ENCODE measurements at regions not wholly inside any gene's neighbourhood (a gene's known extent, or its start where the extent isn't known, plus 50 kb on each side); places are given as distances from the start of the nearest gene placed in this dataset.

GRCh38 chr4:174173360-174173759 is 110.1 kb downstream of the FBXO8 start:
- WGBS: 14% methylated on average over 1 of the region's 1 CpG
- H3K27me3 ChIP-seq (ENCODE audit: control insufficient read depth in 1 of 2, insufficient read depth in 1 of 2, low read length in 2 of 2): no peaks in the 10 kb centered on the region
- no peak overlapping the region for H2BK120ac ChIP-seq (ENCODE audit: low read depth, low read length)
- no peaks in the 10 kb centered on the region for H3K79me1 ChIP-seq (replicated peaks; ENCODE audit: low read length, poor library complexity, severe bottlenecking)
- H3K4me1 ChIP-seq (ENCODE audit: control insufficient read depth, insufficient read depth, low read depth, low read length): no peaks in the 10 kb centered on the region
- no peak overlapping the region for H2BK15ac ChIP-seq (ENCODE audit: low read depth, poor library complexity, severe bottlenecking)
- H3K23ac ChIP-seq (ENCODE audit: low read length in 2 of 2): no peak overlapping the region
- H2BK12ac ChIP-seq (ENCODE audit: low read length in 2 of 2): no peak overlapping the region
- H3K4me2 ChIP-seq (ENCODE audit: low read length, poor library complexity, severe bottlenecking): no peak overlapping the region
- H2AK5ac ChIP-seq (ENCODE audit: low read length, severe bottlenecking): no peak overlapping the region
- H4K8ac ChIP-seq (ENCODE audit: low read length): no peak overlapping the region
- H3K4ac ChIP-seq (ENCODE audit: low read depth in 1 of 2, low read length in 2 of 2): no peak overlapping the region
- no peak overlapping the region for H3K9ac ChIP-seq (ENCODE audit: low read length)
- H3K27ac ChIP-seq (ENCODE audit: low read length, poor library complexity, severe bottlenecking): no peak overlapping the region
- no peak overlapping the region for H3K4me3 ChIP-seq (ENCODE audit: insufficient read depth in 1 of 2, low read depth in 1 of 2, low read length in 2 of 2)
- no peak overlapping the region for H3K18ac ChIP-seq (ENCODE audit: low read depth in 1 of 2, low read length in 2 of 2)
- no peaks in the 10 kb centered on the region for H3K9me3 ChIP-seq (ENCODE audit: control insufficient read depth, low read length)
- no peak overlapping the region for H2AFZ ChIP-seq (ENCODE audit: low read depth, low read length)
- no peaks in the 10 kb centered on the region for H3K36me3 ChIP-seq (ENCODE audit: control insufficient read depth in 1 of 2, insufficient read depth in 2 of 2, low read depth in 1 of 2, low read length in 2 of 2)
- DNase-seq: peak; percentile 79
- H4K91ac ChIP-seq (ENCODE audit: low read length): no peak overlapping the region
- no peak overlapping the region for H2BK5ac ChIP-seq (ENCODE audit: low read depth, low read length, poor library complexity, severe bottlenecking)
- no peak overlapping the region for H3K14ac ChIP-seq (ENCODE audit: low read length in 2 of 2)

- Histone ChIP-seq H3K36me3 (ENCODE audit: control insufficient read depth in 1 of 2, insufficient read depth in 2 of 2, low read depth in 1 of 2, low read length in 2 of 2) (no peaks in the 10 kb centered on the region), H2AK5ac (ENCODE audit: low read length, severe bottlenecking) (no peak overlapping the region), H3K4me3 (ENCODE audit: insufficient read depth in 1 of 2, low read depth in 1 of 2, low read length in 2 of 2) (no peak overlapping the region), H3K27ac (ENCODE audit: low read length, poor library complexity, severe bottlenecking) (no peak overlapping the region), H3K18ac (ENCODE audit: low read depth in 1 of 2, low read length in 2 of 2) (no peak overlapping the region), H2BK120ac (ENCODE audit: low read depth, low read length) (no peak overlapping the region), H3K9me3 (ENCODE audit: control insufficient read depth, low read length) (no peaks in the 10 kb centered on the region), H3K9ac (ENCODE audit: low read length) (no peak overlapping the region), H3K27me3 (ENCODE audit: control insufficient read depth in 1 of 2, insufficient read depth in 1 of 2, low read length in 2 of 2) (no peaks in the 10 kb centered on the region), H3K4me2 (ENCODE audit: low read length, poor library complexity, severe bottlenecking) (no peak overlapping the region), H2AFZ (ENCODE audit: low read depth, low read length) (no peak overlapping the region), H4K8ac (ENCODE audit: low read length) (no peak overlapping the region), H3K4me1 (ENCODE audit: control insufficient read depth, insufficient read depth, low read depth, low read length) (no peaks in the 10 kb centered on the region), H3K23ac (ENCODE audit: low read length in 2 of 2) (no peak overlapping the region), H2BK15ac (ENCODE audit: low read depth, poor library complexity, severe bottlenecking) (no peak overlapping the region), H3K79me1 (replicated peaks; ENCODE audit: low read length, poor library complexity, severe bottlenecking) (no peaks in the 10 kb centered on the region), H4K91ac (ENCODE audit: low read length) (no peak overlapping the region), H3K4ac (ENCODE audit: low read depth in 1 of 2, low read length in 2 of 2) (no peak overlapping the region), H2BK5ac (ENCODE audit: low read depth, low read length, poor library complexity, severe bottlenecking) (no peak overlapping the region), H2BK12ac (ENCODE audit: low read length in 2 of 2) (no peak overlapping the region), H3K14ac (ENCODE audit: low read length in 2 of 2) (no peak overlapping the region)
- 77% methylated on average over 2 of the region's 3 CpGs for whole genome bisulfite sequencing
- DNase-seq: no peak
Measured at GRCh38 chr4:174172274-174172673, 111.2 kb downstream of the FBXO8 start.

GRCh38 chr4:174170906-174171305 is 112.6 kb downstream of the FBXO8 start:
- no peaks in the 10 kb centered on the region for H3K9me3 ChIP-seq (ENCODE audit: control insufficient read depth, low read length)
- no peak overlapping the region for H4K8ac ChIP-seq (ENCODE audit: low read length)
- H4K91ac ChIP-seq (ENCODE audit: low read length): no peak overlapping the region
- H3K14ac ChIP-seq (ENCODE audit: low read length in 2 of 2): no peak overlapping the region
- H3K36me3 ChIP-seq (ENCODE audit: control insufficient read depth in 1 of 2, insufficient read depth in 2 of 2, low read depth in 1 of 2, low read length in 2 of 2): no peaks in the 10 kb centered on the region
- no peak overlapping the region for H3K18ac ChIP-seq (ENCODE audit: low read depth in 1 of 2, low read length in 2 of 2)
- H3K4me3 ChIP-seq (ENCODE audit: insufficient read depth in 1 of 2, low read depth in 1 of 2, low read length in 2 of 2): no peak overlapping the region
- no peaks in the 10 kb centered on the region for H3K79me1 ChIP-seq (replicated peaks; ENCODE audit: low read length, poor library complexity, severe bottlenecking)
- H2AFZ ChIP-seq (ENCODE audit: low read depth, low read length): no peak overlapping the region
- H3K9ac ChIP-seq (ENCODE audit: low read length): no peak overlapping the region
- no peak overlapping the region for H3K23ac ChIP-seq (ENCODE audit: low read length in 2 of 2)
- H3K4me2 ChIP-seq (ENCODE audit: low read length, poor library complexity, severe bottlenecking): no peak overlapping the region
- H2AK5ac ChIP-seq (ENCODE audit: low read length, severe bottlenecking): no peak overlapping the region
- H3K4ac ChIP-seq (ENCODE audit: low read depth in 1 of 2, low read length in 2 of 2): no peak overlapping the region
- no peak overlapping the region for H2BK12ac ChIP-seq (ENCODE audit: low read length in 2 of 2)
- DNase-seq: no peak
- H2BK5ac ChIP-seq (ENCODE audit: low read depth, low read length, poor library complexity, severe bottlenecking): no peak overlapping the region
- WGBS: no CpG with 5 or more reads among the region's 1 CpG
- H3K27ac ChIP-seq (ENCODE audit: low read length, poor library complexity, severe bottlenecking): no peak overlapping the region
- H2BK120ac ChIP-seq (ENCODE audit: low read depth, low read length): no peak overlapping the region
- H2BK15ac ChIP-seq (ENCODE audit: low read depth, poor library complexity, severe bottlenecking): no peak overlapping the region
- H3K4me1 ChIP-seq (ENCODE audit: control insufficient read depth, insufficient read depth, low read depth, low read length): no peaks in the 10 kb centered on the region
- no peaks in the 10 kb centered on the region for H3K27me3 ChIP-seq (ENCODE audit: control insufficient read depth in 1 of 2, insufficient read depth in 1 of 2, low read length in 2 of 2)

- Histone ChIP-seq H2BK120ac (ENCODE audit: low read depth, low read length) (no peak overlapping the region), H4K8ac (ENCODE audit: low read length) (no peak overlapping the region), H3K4ac (ENCODE audit: low read depth in 1 of 2, low read length in 2 of 2) (no peak overlapping the region), H2BK15ac (ENCODE audit: low read depth, poor library complexity, severe bottlenecking) (no peak overlapping the region), H3K36me3 (ENCODE audit: control insufficient read depth in 1 of 2, insufficient read depth in 2 of 2, low read depth in 1 of 2, low read length in 2 of 2) (no peaks in the 10 kb centered on the region), H3K4me2 (ENCODE audit: low read length, poor library complexity, severe bottlenecking) (no peak overlapping the region), H3K18ac (ENCODE audit: low read depth in 1 of 2, low read length in 2 of 2) (peak overlapping the region; percentile 21 to 66), H2BK5ac (ENCODE audit: low read depth, low read length, poor library complexity, severe bottlenecking) (no peak overlapping the region), H2AFZ (ENCODE audit: low read depth, low read length) (no peak overlapping the region), H3K9me3 (ENCODE audit: control insufficient read depth, low read length) (no peaks in the 10 kb centered on the region), H3K9ac (ENCODE audit: low read length) (no peak overlapping the region), H3K4me1 (ENCODE audit: control insufficient read depth, insufficient read depth, low read depth, low read length) (no peaks in the 10 kb centered on the region), H3K27ac (ENCODE audit: low read length, poor library complexity, severe bottlenecking) (no peak overlapping the region), H2BK12ac (ENCODE audit: low read length in 2 of 2) (no peak overlapping the region), H3K23ac (ENCODE audit: low read length in 2 of 2) (no peak overlapping the region), H3K27me3 (ENCODE audit: control insufficient read depth in 1 of 2, insufficient read depth in 1 of 2, low read length in 2 of 2) (no peaks in the 10 kb centered on the region), H3K4me3 (ENCODE audit: insufficient read depth in 1 of 2, low read depth in 1 of 2, low read length in 2 of 2) (no peak overlapping the region), H3K14ac (ENCODE audit: low read length in 2 of 2) (no peak overlapping the region), H4K91ac (ENCODE audit: low read length) (no peak overlapping the region), H2AK5ac (ENCODE audit: low read length, severe bottlenecking) (no peak overlapping the region), H3K79me1 (replicated peaks; ENCODE audit: low read length, poor library complexity, severe bottlenecking) (no peaks in the 10 kb centered on the region)
- no peak for DNase-seq
- over 99% methylated on average over 7 of the region's 7 CpGs for WGBS
Measured at GRCh38 chr4:174170091-174170490, 113.4 kb downstream of the FBXO8 start.

Data from mesenchymal stem cell (in vitro differentiated cells and primary cell).